Uterus (tissue), 2 donors: ENCODE measurements at regions not wholly inside any gene's neighbourhood (a gene's known extent, or its start where the extent isn't known, plus 50 kb on each side); places are given as distances from the start of the nearest gene placed in this dataset.

Source experiments
- POLR2A ChIP-seq, 2 donors: fragments of 450-650 bp; IDR thresholded peaks; one replicate each; pipeline ENCODE4 v1.6.1; 2016; ENCODE audit warnings: antibody characterized with exemption in 2 of 2, mild to moderate bottlenecking in 1 of 2, moderate library complexity in 1 of 2
- TF ChIP-seq, protein P1 (sequence below), 4 experiments: fragments of 200-600 bp in 2 of 4; fragments of 450-650 bp in 2 of 4; sonication (generic) in 2 of 4; IDR thresholded peaks; one replicate each; pipeline ENCODE4 v1.5.1; 2016 to 2019; ENCODE audit warnings: antibody characterized with exemption in 4 of 4, mild to moderate bottlenecking in 2 of 4, moderate library complexity in 1 of 4

DNA sequence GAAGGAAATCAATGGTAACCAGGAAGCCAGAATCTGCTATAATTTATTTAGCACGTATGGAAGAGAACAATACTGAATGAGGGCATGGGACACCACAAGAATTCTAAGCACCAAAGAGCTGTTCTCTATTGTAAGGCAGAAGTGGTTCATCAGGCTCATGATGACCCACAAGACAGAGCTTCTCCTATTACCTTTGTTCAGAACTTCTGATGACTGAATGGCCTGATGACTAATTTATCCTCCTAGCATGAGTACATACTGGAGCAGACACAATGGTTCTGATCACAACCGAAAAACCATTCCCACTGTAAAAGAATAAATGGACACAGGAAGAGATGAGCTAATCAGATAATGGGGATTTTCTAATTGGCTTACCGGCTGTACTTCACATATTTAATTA is 329.8 kb upstream of the PDE4D start:
- TF ChIP-seq, protein P1, sequence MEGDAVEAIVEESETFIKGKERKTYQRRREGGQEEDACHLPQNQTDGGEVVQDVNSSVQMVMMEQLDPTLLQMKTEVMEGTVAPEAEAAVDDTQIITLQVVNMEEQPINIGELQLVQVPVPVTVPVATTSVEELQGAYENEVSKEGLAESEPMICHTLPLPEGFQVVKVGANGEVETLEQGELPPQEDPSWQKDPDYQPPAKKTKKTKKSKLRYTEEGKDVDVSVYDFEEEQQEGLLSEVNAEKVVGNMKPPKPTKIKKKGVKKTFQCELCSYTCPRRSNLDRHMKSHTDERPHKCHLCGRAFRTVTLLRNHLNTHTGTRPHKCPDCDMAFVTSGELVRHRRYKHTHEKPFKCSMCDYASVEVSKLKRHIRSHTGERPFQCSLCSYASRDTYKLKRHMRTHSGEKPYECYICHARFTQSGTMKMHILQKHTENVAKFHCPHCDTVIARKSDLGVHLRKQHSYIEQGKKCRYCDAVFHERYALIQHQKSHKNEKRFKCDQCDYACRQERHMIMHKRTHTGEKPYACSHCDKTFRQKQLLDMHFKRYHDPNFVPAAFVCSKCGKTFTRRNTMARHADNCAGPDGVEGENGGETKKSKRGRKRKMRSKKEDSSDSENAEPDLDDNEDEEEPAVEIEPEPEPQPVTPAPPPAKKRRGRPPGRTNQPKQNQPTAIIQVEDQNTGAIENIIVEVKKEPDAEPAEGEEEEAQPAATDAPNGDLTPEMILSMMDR (IDR thresholded peaks at IDR 0.05), result no peak
- no peak for TF ChIP-seq POLR2A (IDR thresholded peaks at IDR 0.05)
